Endothelial cell of umbilical vein (primary cell): ENCODE measurements at regions not wholly inside any gene's neighbourhood (a gene's known extent, or its start where the extent isn't known, plus 50 kb on each side); places are given as distances from the start of the nearest gene placed in this dataset.

ENCODE experiments used
- BruUV-seq: library from RNA; stranded (reverse); fragments of 400-500 nt; replicated peaks from 2 replicates; lab custom pipeline; 2021; lab: Mats Ljungman, UMichigan
- CTCF ChIA-PET: fragments of 300-600, 350-600 bp; sonication (Branson Sonifier 250); formaldehyde crosslinking; loops from one replicate; lab custom pipeline; 2021; ENCODE audit warnings: antibody characterized with exemption, inconsistent platforms; lab: Charles Lee
- POLR2A ChIA-PET: fragments of 300-600, 350-600 bp; sonication (Branson Sonifier 250); formaldehyde crosslinking; loops from one replicate; lab custom pipeline; 2021; ENCODE audit warnings: antibody characterized with exemption, inconsistent platforms; lab: Charles Lee
- DNase-seq: peaks from one replicate; pipeline ENCODE4 v3.0.0-alpha.2; 2011; ENCODE audit warnings: low read depth, low spot score
- FAIRE-seq: peaks from 2 replicates; lab custom pipeline; 2011; peaks lifted over from hg19 to GRCh38; lab: Jason Lieb, UNC
- H2AFZ ChIP-seq: 2 replicates; pipeline ENCODE4 v1.6.0; 2012; ENCODE audit warnings: low read depth, low read length, control low read depth, inconsistent platforms
- H3K27ac ChIP-seq: 2 replicates; pipeline ENCODE4 v1.5.1; 2011; ENCODE audit warnings: low read depth, mild to moderate bottlenecking, control low read depth, low read length, moderate library complexity; ENCODE audit not compliant: insufficient read depth
- H3K27me3 ChIP-seq, 2 experiments: 2 replicates each; pipeline versions ENCODE4 v1.6.0 to v1.6.1; 2011; ENCODE audit warnings: low read length in 2 of 2, mixed read lengths in 1 of 2; ENCODE audit not compliant: control insufficient read depth in 2 of 2, insufficient read depth in 2 of 2
- H3K36me3 ChIP-seq, 2 experiments: 2 replicates in 1 of 2; 3 replicates in 1 of 2; pipeline ENCODE4 v1.5.1; 2011; ENCODE audit warnings: low read length in 2 of 2, mild to moderate bottlenecking in 1 of 2, moderate library complexity in 1 of 2; ENCODE audit not compliant: control insufficient read depth in 2 of 2, insufficient read depth in 2 of 2; ENCODE audit errors: extremely low read depth in 1 of 2
- H3K4me1 ChIP-seq: 3 replicates; pipeline ENCODE4 v1.5.1; 2011; ENCODE audit warnings: mild to moderate bottlenecking, low read length; ENCODE audit not compliant: control insufficient read depth, insufficient read depth; ENCODE audit errors: extremely low read depth
- H3K4me2 ChIP-seq: 2 replicates; pipeline ENCODE4 v1.6.1; 2011; ENCODE audit warnings: low read length, control low read depth, mixed read lengths; ENCODE audit not compliant: insufficient read depth
- H3K4me3 ChIP-seq, 3 experiments: fragments of 200-600 bp in 1 of 3; sonication (generic), shearing (Covaris generic) in 1 of 3; replicated peaks in 1 of 3; 2 replicates each; pipeline ENCODE4 v1.5.1; 2011 to 2016; ENCODE audit warnings: control low read depth in 3 of 3, low read length in 3 of 3, mild to moderate bottlenecking in 2 of 3, inconsistent platforms in 1 of 3, low read depth in 1 of 3, moderate library complexity in 1 of 3; ENCODE audit not compliant: insufficient read depth in 1 of 3
- H3K79me2 ChIP-seq: 2 replicates; pipeline ENCODE4 v1.6.0; 2012; ENCODE audit warnings: low read length, inconsistent platforms; ENCODE audit not compliant: control insufficient read depth, insufficient read depth
- H3K9ac ChIP-seq: replicated peaks from 2 replicates; pipeline ENCODE3; 2011; ENCODE audit warnings: low read length, control low read depth; ENCODE audit not compliant: insufficient read depth; ENCODE audit errors: extremely low read depth
- H3K9me1 ChIP-seq: replicated peaks from 3 replicates; pipeline ENCODE4 v1.6.0; 2011; ENCODE audit warnings: mild to moderate bottlenecking, low read length; ENCODE audit not compliant: control insufficient read depth, insufficient read depth; ENCODE audit errors: extremely low read depth
- H3K9me3 ChIP-seq: replicated peaks from 2 replicates; pipeline ENCODE4 v1.5.1; 2012; ENCODE audit warnings: low read length, inconsistent platforms; ENCODE audit not compliant: control insufficient read depth, insufficient read depth
- H4K20me1 ChIP-seq: replicated peaks from 2 replicates; pipeline ENCODE3; 2011; ENCODE audit warnings: mild to moderate bottlenecking, low read length; ENCODE audit not compliant: control insufficient read depth, insufficient read depth; ENCODE audit errors: extremely low read depth
- EZH2 ChIP-seq: IDR thresholded peaks from 2 replicates; pipeline ENCODE4 v1.6.1; 2012; ENCODE audit warnings: borderline replicate concordance, low read depth, mild to moderate bottlenecking, moderate library complexity, low read length, inconsistent platforms; ENCODE audit not compliant: severe bottlenecking
- FOS ChIP-seq: IDR thresholded peaks from 2 replicates; pipeline ENCODE4 v1.6.1; 2011; ENCODE audit warnings: mild to moderate bottlenecking, low read length, moderate library complexity, borderline replicate concordance; ENCODE audit not compliant: insufficient read depth
- GATA2 ChIP-seq: IDR thresholded peaks from 2 replicates; pipeline ENCODE4 v1.7.0; 2011; ENCODE audit warnings: low read depth, mild to moderate bottlenecking, moderate library complexity, mixed read lengths, low read length; ENCODE audit not compliant: insufficient read length, insufficient read depth
- JUN ChIP-seq: IDR thresholded peaks from 2 replicates; pipeline ENCODE4 v1.6.1; 2011; ENCODE audit warnings: borderline replicate concordance, low read depth; ENCODE audit not compliant: insufficient read length, insufficient read depth
- MYC ChIP-seq: IDR thresholded peaks from one replicate; pipeline ENCODE4 v1.6.1; 2011; ENCODE audit warnings: mild to moderate bottlenecking, low read depth, low read length
- POLR2A ChIP-seq: IDR thresholded peaks from 2 replicates; pipeline ENCODE4 v1.6.1; 2012; ENCODE audit warnings: low read depth, mild to moderate bottlenecking, control low read depth, low read length
- POLR2AphosphoS5 ChIP-seq: IDR thresholded peaks from 2 replicates; pipeline ENCODE4 v1.6.1; 2012; ENCODE audit warnings: low read depth, mild to moderate bottlenecking, control low read depth, low read length, moderate library complexity; ENCODE audit not compliant: insufficient read depth
- dilution Hi-C: fragments of 300-500 bp; cut with MboI; formaldehyde crosslinking; loops from one replicate; pipeline ENCODE4 v1.15.0; 2019; ENCODE audit warnings: low sequenced_read_pairs; ENCODE audit not compliant: extremely low pct_ligation_motif_present
- intact Hi-C: fragments of 100-400 bp; cut with micrococcal nuclease; formaldehyde crosslinking; loops from one replicate; pipeline ENCODE4 v1.10.0; 2022
- TF ChIP-seq, protein P1 (sequence below), 2 donors: IDR thresholded peaks; 1 replicate in 1 of 2; 2 replicates in 1 of 2; pipeline ENCODE4 v1.5.1; 2011; ENCODE audit warnings: low read length in 2 of 2, mild to moderate bottlenecking in 2 of 2, moderate library complexity in 2 of 2, control low read depth in 1 of 2, inconsistent platforms in 1 of 2, low read depth in 1 of 2; ENCODE audit not compliant: insufficient read depth in 1 of 2; ENCODE audit errors: extremely low read depth in 1 of 2
- TF ChIP-seq, protein P2 (sequence below): IDR thresholded peaks from 2 replicates; pipeline ENCODE4 v1.6.1; 2011; ENCODE audit not compliant: insufficient read depth, insufficient read length

DNA sequence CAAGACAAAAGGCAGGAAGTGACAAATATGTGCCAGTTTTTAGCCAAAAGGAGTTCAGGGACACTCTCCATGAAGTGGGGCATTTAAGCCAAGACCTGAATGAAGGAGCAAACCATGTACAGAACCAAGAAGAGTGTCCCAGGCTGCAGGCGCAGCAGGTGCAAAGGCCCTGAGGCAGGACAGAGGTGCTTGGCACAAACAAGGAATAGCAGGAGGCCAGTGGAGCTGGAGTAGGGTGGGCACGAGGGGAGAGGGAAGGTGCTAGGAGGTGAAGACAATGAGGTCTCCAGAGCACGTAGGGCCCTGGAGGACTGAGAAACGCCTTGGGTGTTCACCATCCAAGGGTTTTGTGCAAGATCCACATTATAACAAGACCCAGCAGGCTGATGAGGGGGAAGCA, 474.1 kb downstream of the MN1 start:
- FAIRE-seq (no peak), DNase-seq (no peak)
- TF ChIP-seq JUN (no peak), EZH2 (no peak), FOS (no peak), POLR2AphosphoS5 (no peak), POLR2A (no peak), GATA2 (no peak), MYC (no peak)
- TF ChIP-seq, protein P1, sequence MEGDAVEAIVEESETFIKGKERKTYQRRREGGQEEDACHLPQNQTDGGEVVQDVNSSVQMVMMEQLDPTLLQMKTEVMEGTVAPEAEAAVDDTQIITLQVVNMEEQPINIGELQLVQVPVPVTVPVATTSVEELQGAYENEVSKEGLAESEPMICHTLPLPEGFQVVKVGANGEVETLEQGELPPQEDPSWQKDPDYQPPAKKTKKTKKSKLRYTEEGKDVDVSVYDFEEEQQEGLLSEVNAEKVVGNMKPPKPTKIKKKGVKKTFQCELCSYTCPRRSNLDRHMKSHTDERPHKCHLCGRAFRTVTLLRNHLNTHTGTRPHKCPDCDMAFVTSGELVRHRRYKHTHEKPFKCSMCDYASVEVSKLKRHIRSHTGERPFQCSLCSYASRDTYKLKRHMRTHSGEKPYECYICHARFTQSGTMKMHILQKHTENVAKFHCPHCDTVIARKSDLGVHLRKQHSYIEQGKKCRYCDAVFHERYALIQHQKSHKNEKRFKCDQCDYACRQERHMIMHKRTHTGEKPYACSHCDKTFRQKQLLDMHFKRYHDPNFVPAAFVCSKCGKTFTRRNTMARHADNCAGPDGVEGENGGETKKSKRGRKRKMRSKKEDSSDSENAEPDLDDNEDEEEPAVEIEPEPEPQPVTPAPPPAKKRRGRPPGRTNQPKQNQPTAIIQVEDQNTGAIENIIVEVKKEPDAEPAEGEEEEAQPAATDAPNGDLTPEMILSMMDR (IDR thresholded peaks at IDR 0.05; ENCODE audit: extremely low read depth in 1 of 2, insufficient read depth in 1 of 2, low read depth in 1 of 2, low read length in 2 of 2), result no peak
- TF ChIP-seq, protein P2, sequence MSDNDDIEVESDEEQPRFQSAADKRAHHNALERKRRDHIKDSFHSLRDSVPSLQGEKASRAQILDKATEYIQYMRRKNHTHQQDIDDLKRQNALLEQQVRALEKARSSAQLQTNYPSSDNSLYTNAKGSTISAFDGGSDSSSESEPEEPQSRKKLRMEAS, result no peak
- Histone ChIP-seq H3K27ac (no peak overlapping the region), H3K4me1 (no peaks in the 10 kb centered on the region), H3K79me2 (no peaks in the 10 kb centered on the region), H3K9ac (no peak overlapping the region), H3K9me3 (no peaks in the 10 kb centered on the region), H3K4me3 (no peak overlapping the region), H4K20me1 (no peaks in the 10 kb centered on the region), H2AFZ (no peak overlapping the region), H3K9me1 (no peaks in the 10 kb centered on the region), H3K36me3 (no peaks in the 10 kb centered on the region), H3K4me2 (no peak overlapping the region), H3K27me3 (peaks cover 0 to 2% of the 10 kb centered on the region in 2 experiments)
- POLR2A ChIA-PET, result no interaction called here
- intact Hi-C loops (no loop called here), dilution Hi-C loops (no loop called here)
- BruUV-seq, result no TSS peak
- CTCF ChIA-PET, result no interaction called here
